Natural killer cell (primary cell): ENCODE measurements at regions not wholly inside any gene's neighbourhood (a gene's known extent, or its start where the extent isn't known, plus 50 kb on each side); places are given as distances from the start of the nearest gene placed in this dataset.

Experiments used
- ATAC-seq, 3 donors: fragments of 150-1000 bp in 2 of 3; fragments of 200-7000 bp in 1 of 3; cut with Tn5 transposase; 1 replicate in 1 of 3; 2 replicates in 2 of 3; pipeline ENCODE4 v1.10.0; 2021; ENCODE audit warnings: mild to moderate bottlenecking in 2 of 3, moderate library complexity in 2 of 3
- DNase-seq, 2 donors: peaks; one replicate each; pipeline versions ENCODE4 v3.0.0 to v3.0.0-alpha.2; 2013 to 2021; ENCODE audit warnings: mixed read lengths in 1 of 2
- H3K27ac ChIP-seq: one replicate; pipeline ENCODE4 v1.5.1; 2013; ENCODE audit warnings: mild to moderate bottlenecking, low read length
- H3K27me3 ChIP-seq: one replicate; pipeline ENCODE4 v1.6.1; 2013; ENCODE audit warnings: low read length; ENCODE audit not compliant: control insufficient read depth, insufficient read depth
- H3K36me3 ChIP-seq: one replicate; pipeline ENCODE4 v1.6.1; 2013; ENCODE audit warnings: low read length; ENCODE audit not compliant: control insufficient read depth, insufficient read depth
- H3K4me1 ChIP-seq: one replicate; pipeline ENCODE4 v1.6.1; 2013; ENCODE audit warnings: low read length; ENCODE audit not compliant: control insufficient read depth, insufficient read depth
- H3K4me3 ChIP-seq: one replicate; pipeline ENCODE4 v1.5.1; 2013; ENCODE audit warnings: low read length
- H3K9me3 ChIP-seq: one replicate; pipeline ENCODE4 v1.6.1; 2013; ENCODE audit warnings: low read length; ENCODE audit not compliant: control insufficient read depth, insufficient read depth
- H3K27ac Mint-ChIP-seq, 2 donors: one replicate each; pipeline ENCODE4 v1.8.0; 2022; ENCODE audit warnings: mild to moderate bottlenecking in 2 of 2, mixed read lengths in 2 of 2, moderate library complexity in 1 of 2
- H3K27me3 Mint-ChIP-seq, 2 donors: one replicate each; pipeline ENCODE4 v1.8.0; 2022; ENCODE audit warnings: low read depth in 2 of 2, mixed read lengths in 2 of 2
- H3K36me3 Mint-ChIP-seq: one replicate; pipeline ENCODE4 v1.8.0; 2022; ENCODE audit warnings: mixed read lengths
- H3K4me1 Mint-ChIP-seq, 2 donors: one replicate each; pipeline ENCODE4 v1.8.0; 2022; ENCODE audit warnings: mixed read lengths in 2 of 2
- H3K4me3 Mint-ChIP-seq: one replicate; pipeline ENCODE4 v1.8.0; 2022; ENCODE audit warnings: mild to moderate bottlenecking, moderate library complexity, mixed read lengths
- H3K9me3 Mint-ChIP-seq, 2 donors: one replicate each; pipeline ENCODE4 v1.8.0; 2022; ENCODE audit warnings: mixed read lengths in 2 of 2
- CTCF ChIP-seq: fragments of 200-600 bp; IDR thresholded peaks from one replicate; pipeline ENCODE4 v1.8.0; 2022; ENCODE audit warnings: antibody characterized with exemption
- WGBS: methylation state at CpG from one replicate; pipeline ENCODE4 v1.1.7; 2013; ENCODE audit warnings: missing lambda C conversion rate; ENCODE audit not compliant: insufficient coverage; 5-methylcytosine and 5-hydroxymethylcytosine counted together
- intact Hi-C: fragments of 100-400 bp; cut with micrococcal nuclease; formaldehyde crosslinking; loops from one replicate; pipeline ENCODE4 v1.14.2; 2022

- no peak overlapping the region for H3K27ac ChIP-seq
- Mint-ChIP-seq H3K9me3 (no peaks in the 10 kb centered on the region), H3K27ac (no peak overlapping the region), H3K4me1 (no peaks in the 10 kb centered on the region), H3K4me3 (no peak overlapping the region), H3K36me3 (no peaks in the 10 kb centered on the region), H3K27me3 (peaks cover 4 to 7% of the 10 kb centered on the region in 2 donors)
- DNase-seq = no peak
- TF ChIP-seq CTCF = no peak
- ATAC-seq = no peak
- H3K9me3 ChIP-seq = no peaks in the 10 kb centered on the region
- H3K4me3 ChIP-seq = no peak overlapping the region
- intact Hi-C loops = no loop called here
- no peaks in the 10 kb centered on the region for H3K27me3 ChIP-seq
- WGBS = 82% methylated on average over 15 of the region's 15 CpGs
- H3K4me1 ChIP-seq = no peaks in the 10 kb centered on the region
- H3K36me3 ChIP-seq = no peaks in the 10 kb centered on the region
These were observed 64.1 kb upstream of the SLC25A33 start for GRCh38 chr1:9475061-9475627.

- Histone ChIP-seq H3K27ac (no peak overlapping the region), H3K36me3 (no peaks in the 10 kb centered on the region), H3K4me3 (no peak overlapping the region), H3K4me1 (no peaks in the 10 kb centered on the region), H3K9me3 (no peaks in the 10 kb centered on the region), H3K27me3 (no peaks in the 10 kb centered on the region)
- Mint-ChIP-seq H3K4me1 (no peaks in the 10 kb centered on the region), H3K9me3 (no peaks in the 10 kb centered on the region), H3K4me3 (no peak overlapping the region), H3K36me3 (no peaks in the 10 kb centered on the region), H3K27me3 (peaks cover 0 to 7% of the 10 kb centered on the region in 2 donors), H3K27ac (no peak overlapping the region)
- no peak for TF ChIP-seq CTCF
- ATAC-seq = no peak
- intact Hi-C loops = no loop called here
- 82% methylated on average over 4 of the region's 4 CpGs for WGBS
- DNase-seq = no peak
These were observed 62.3 kb upstream of the SLC25A33 start for GRCh38 chr1:9476790-9477463.

- no peak for DNase-seq
- Histone ChIP-seq H3K36me3 (no peaks in the 10 kb centered on the region), H3K27ac (no peak overlapping the region), H3K4me1 (no peaks in the 10 kb centered on the region), H3K27me3 (no peaks in the 10 kb centered on the region), H3K4me3 (no peak overlapping the region), H3K9me3 (no peaks in the 10 kb centered on the region)
- peak in 1 of 3 donors; percentile 38 for ATAC-seq
- WGBS = 91% methylated on average over 4 of the region's 4 CpGs
- Mint-ChIP-seq H3K27me3 (peaks cover 0 to 7% of the 10 kb centered on the region in 2 donors), H3K27ac (no peak overlapping the region), H3K9me3 (no peaks in the 10 kb centered on the region), H3K4me1 (no peaks in the 10 kb centered on the region), H3K4me3 (no peak overlapping the region), H3K36me3 (no peaks in the 10 kb centered on the region)
- intact Hi-C loops = no loop called here
- TF ChIP-seq CTCF = no peak
These were observed 61.7 kb upstream of the SLC25A33 start for GRCh38 chr1:9477535-9477934.

- no peaks in the 10 kb centered on the region for H3K9me3 ChIP-seq
- intact Hi-C loops = no loop called here
- Mint-ChIP-seq H3K4me1 (no peaks in the 10 kb centered on the region), H3K4me3 (no peak overlapping the region), H3K27ac (no peak overlapping the region), H3K27me3 (peaks cover 0 to 7% of the 10 kb centered on the region in 2 donors), H3K36me3 (no peaks in the 10 kb centered on the region), H3K9me3 (no peaks in the 10 kb centered on the region)
- no peaks in the 10 kb centered on the region for H3K36me3 ChIP-seq
- DNase-seq (no peak), ATAC-seq (peak in 1 of 3 donors; percentile 31)
- H3K4me3 ChIP-seq = no peak overlapping the region
- H3K27ac ChIP-seq = no peak overlapping the region
- H3K4me1 ChIP-seq = no peaks in the 10 kb centered on the region
- 90% methylated on average over 6 of the region's 6 CpGs for WGBS
- TF ChIP-seq CTCF = no peak
- H3K27me3 ChIP-seq = no peaks in the 10 kb centered on the region
These were observed 61.2 kb upstream of the SLC25A33 start for GRCh38 chr1:9478021-9478420.
